T-helper 1 cell treated with Interleukin-12 subunit alpha and Interleukin-12 subunit beta and Interleukin-4 antibody, amounts not matched to agents 30 ng/mL and 1 ng/mL, for 36 hours (primary cell): ENCODE measurements at regions not wholly inside any gene's neighbourhood (a gene's known extent, or its start where the extent isn't known, plus 50 kb on each side); places are given as distances from the start of the nearest gene placed in this dataset.
"Not testable (repeated sequence)": the region's sequence is repeated elsewhere in the genome, so short reads cannot be mapped to it uniquely, and the experiment has no call there.

Source experiments
- intact Hi-C: fragments of 100-400 bp; cut with micrococcal nuclease; formaldehyde crosslinking; loops from one replicate; pipeline ENCODE4 v1.15.1; 2024

DNA sequence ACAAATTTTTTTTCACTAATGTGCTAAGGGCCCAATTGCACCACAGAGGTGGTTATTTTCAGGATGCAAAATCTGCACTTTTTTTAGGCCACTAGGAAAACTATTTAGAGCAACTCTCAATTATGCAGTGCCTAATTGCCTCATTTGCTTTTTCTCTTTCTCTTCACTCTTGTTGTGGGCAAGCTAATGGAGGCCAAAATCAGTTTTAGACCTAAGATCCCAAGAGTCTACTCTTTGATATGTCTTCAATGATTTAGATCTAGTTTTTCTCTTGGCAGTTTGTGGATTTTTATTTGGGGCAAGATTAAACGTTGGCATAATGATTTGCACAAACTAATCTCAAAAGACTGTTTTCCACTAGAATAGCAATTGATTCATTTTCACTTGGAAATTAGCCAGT lies 1996.9 kb downstream of the LRRC4C start:
- intact Hi-C loops, result loop anchor here (10.0 kb wide), 1 partner anchor 62 kb away; no protein-coding TSS in a partner anchor

DNA sequence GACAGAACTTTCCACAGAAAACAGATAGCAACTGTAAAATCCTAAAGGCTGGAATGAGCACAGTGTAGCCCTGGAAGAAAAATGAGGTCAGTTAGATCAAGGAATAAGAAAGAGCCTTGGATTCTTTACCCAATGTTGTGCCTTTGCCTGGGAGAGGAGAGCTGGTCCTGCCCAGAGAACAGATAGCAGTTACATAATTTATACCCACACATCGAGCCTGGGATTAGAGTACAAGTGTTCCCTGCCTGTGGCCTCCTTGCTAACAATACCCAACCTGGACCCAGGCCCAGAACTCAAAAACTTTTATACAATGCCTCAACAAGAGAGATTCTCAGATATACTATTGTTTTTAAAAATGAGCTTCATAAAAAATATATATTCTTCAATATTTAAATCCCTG lies 1998.4 kb downstream of the LRRC4C start:
- intact Hi-C loops, result loop anchor here (10.0 kb wide), 1 partner anchor 64 kb away; no protein-coding TSS in a partner anchor

DNA sequence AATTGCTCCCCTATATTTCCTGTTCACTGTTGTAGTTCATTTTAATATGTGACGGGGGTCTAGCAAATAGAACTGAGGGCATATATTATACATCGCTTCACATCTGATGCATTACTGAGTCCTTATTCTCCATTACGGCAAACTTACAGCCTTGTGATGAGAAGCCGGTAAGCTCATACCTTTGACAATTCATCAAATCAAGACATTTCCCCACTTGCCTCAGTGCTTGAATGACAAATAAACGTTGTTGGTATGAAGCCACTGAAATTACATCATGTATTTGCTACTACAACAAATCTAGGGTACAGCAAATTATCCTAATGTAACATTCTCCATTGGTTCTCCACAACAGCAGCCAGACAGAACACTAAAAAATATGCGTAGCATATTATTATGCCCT lies 1999.8 kb downstream of the LRRC4C start:
- intact Hi-C loops, result loop anchor here (10.0 kb wide), 1 partner anchor 65 kb away; no protein-coding TSS in a partner anchor

DNA sequence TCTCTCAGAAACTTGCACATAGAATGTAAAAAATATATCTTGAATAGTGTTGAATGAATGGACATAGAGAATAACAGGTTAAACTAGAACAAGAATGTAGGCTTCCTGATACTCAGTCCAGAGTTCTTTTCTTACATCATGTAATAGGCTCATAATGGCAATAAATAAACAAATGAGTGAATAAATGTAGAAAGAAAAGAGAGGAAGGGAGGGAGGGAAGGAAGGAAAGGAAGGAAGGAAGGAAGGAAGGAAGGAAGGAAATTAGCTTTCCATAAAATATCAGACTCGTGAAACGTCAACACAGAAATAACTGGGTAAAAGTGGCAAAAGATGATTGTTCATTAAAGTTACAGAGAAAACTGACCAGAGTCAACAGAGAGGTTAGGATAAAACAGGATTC lies 2001.0 kb downstream of the LRRC4C start:
- intact Hi-C loops, result no loop called here

DNA sequence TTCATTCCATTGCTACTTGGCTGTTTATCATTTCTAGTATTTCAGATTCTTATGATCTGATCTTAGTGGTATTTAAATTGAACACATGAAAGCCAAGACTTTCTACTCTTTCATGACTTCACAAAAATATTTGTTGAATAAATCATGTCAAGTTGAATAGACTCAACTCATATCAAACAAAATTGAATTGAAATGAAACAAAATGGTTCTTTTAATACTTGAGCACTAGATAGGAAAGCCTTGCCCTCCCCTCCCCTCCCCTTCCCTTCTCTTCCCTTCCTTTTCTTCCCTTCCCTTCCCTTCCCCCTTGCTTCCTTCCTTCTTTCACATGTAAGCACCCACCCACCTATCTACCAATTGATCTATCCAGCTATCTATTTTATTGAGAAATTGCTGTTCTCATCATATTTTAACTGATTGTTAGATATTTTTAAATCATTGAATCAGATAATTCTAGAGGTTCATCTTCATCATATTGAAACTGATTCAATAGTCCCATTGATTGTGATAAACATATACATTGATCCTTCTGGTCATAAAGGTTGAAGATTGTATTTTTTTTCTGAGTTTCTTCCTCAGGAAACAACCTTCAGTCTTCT lies 2015.9 kb downstream of the LRRC4C start:
- intact Hi-C loops, result no loop called here

DNA sequence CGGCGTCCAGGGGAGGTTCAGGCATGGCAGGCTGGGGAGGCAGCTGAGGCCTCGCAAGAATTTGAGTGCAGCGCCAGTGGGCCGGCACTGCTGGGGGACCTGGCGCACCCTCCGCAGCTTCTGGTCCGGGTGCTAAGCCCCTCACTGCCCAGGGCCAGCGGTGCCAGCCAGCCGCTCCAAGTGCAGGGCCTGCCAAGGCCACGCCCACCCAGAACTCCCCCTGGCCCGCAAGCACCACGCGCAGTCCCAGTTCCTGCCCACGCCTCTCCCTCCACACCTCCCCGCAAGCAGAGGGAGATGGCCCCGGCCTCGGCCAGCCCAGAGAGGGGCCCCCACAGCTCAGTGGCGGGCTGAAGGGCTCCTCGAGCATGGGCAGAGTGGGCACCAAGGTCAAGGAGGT lies 2017.3 kb downstream of the LRRC4C start:
- intact Hi-C loops, result no loop called here

DNA sequence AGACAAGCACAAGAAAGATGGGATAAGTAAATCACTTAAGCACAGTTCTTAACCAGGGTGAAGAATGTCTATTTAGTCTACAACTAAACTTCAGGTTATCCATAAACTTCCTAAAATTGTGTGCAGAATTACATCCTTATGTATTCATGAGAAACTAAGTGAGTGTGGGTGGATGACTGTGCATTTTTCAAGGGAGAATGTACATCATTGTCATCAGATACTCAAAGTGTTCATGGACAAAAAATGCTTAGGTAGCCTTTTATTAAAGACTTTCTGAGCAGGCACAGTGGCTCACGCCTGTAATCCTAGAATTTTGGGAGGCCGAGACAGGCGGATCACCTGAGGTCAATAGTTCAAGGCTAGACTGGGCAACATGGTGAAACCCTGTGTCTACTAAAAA lies 2023.8 kb downstream of the LRRC4C start:
- intact Hi-C loops, result no loop called here

DNA sequence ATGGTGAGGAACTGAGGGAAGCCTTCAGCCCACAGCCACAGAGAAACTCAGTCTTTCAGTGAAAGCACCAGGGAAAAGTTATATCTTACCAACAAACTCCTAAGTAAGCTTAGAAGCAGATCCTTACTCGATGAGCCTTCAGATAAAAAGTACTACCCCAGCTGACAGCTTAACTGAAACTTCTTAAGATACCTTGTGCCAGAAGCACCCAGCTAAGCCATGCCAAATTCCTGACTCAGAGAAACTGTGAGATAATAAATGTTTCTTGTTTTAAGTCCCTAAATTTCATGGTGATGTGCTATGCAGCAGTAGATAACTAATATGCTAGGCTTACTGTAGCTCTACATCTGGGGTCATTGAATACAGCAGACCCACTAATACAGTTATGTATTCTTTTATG lies 2025.0 kb downstream of the LRRC4C start:
- intact Hi-C loops, result no loop called here

DNA sequence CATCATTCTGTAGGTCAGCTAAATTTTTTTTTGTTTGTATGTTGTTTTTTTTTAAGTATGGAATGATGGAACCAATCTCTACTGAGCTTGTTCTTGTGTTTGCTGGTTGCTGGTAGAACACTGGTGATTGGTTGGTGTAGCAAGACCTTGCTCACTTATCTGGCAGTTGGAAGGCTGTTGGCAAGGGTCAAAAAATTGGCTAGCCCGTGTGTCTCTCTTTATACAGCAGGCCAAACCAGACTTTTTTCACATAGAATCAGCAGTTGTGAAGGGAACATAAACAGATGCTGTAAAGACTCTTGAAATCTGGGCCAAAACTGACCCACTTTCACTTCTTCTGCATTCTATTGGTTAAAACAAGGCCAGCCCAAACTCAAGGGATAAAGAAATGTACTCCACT lies 2026.5 kb downstream of the LRRC4C start:
- intact Hi-C loops, result no loop called here

DNA sequence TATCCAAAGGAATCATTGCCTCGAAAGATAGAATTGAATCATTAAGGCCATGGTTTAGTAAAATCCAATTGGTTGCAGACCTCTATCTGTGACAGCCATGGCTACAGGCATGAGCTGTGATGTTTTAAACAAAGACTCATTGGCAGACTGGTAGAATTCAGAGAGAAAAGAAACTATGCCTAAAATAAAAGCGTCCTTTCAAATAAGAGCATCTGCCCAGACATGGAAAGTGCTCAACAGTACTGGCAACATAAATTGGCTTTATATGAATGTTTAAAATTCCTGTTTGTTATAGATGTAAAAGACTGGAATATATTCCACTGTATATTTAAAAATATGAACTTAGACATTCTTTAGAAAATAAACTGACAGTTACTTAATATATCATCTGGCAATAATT lies 2034.2 kb downstream of the LRRC4C start:
- intact Hi-C loops, result no loop called here

DNA sequence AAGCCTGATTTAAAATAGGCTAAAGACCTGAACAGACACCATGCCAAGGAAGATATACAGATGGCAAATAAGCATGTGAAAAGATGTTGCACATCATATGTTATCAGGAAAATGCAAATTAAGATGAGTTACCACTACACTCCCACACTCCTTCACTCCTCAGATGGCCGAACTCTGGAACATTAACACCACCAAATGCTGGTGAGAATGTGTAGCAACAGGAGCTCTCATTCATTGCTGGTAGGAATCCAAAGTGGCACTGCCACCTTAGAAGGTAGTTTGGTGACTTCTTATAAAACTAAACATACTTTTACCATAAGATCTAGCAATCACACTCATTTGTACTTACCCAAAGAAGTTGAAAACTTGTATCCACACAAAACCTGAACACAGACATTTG lies 2047.3 kb downstream of the LRRC4C start:
- intact Hi-C loops, result loop anchor here (10.0 kb wide), 1 partner anchor 63 kb away; no protein-coding TSS in a partner anchor

DNA sequence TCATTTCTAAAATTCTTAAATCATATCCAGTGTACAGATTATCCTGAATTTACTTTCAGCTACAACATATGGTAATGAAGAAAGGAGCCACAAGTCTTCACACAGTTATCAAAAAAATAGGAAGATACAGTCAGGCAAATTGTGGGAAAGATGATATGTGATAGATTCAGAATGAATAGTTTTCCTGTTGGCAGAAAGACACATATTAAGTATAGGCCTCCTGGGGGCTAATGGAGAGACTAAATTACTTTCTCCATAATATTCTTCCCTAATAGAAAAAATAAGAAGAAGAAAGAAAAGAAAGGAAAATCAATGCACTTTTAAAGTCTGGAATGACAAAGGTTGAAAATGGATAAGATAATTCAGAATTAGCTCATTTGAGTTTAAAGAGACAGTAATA lies 2073.5 kb downstream of the LRRC4C start:
- intact Hi-C loops, result no loop called here

DNA sequence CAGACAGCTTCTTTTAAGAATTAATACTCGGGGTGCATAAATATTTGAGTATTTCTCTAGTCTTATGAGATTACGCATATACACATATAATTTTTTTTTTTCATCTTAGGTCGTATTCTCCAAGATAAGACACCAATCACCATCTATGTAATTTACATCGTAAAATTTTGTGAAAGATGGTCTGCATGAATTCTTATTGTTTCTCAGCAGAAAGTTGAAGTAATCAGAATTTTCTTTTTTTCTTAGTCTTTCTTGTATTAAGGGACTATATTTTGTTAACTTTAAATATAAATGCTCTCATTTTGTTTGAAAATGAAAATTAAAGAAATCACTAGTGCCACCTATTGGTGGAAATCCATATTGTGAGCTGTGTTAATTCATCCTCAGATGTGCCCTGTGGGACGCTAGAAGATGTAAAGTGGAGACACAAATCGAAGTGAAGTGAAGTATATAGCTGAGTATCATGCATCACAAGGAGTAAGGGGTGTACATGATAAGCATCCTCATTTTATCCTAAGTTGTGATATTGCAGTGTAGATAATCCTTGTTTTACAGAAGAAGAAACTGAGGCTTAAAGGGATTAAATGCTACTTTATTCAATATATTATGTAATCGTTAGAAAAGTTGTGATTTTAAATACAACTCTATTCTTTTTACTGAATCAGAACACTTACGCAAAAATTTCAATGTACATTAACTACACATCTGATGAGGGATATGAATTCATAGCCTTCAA lies 2084.3 kb downstream of the LRRC4C start:
- intact Hi-C loops, result loop anchor here (5.0 to 10.0 kb wide), 3 partner anchors 48 to 917 kb away; no protein-coding TSS in a partner anchor

DNA sequence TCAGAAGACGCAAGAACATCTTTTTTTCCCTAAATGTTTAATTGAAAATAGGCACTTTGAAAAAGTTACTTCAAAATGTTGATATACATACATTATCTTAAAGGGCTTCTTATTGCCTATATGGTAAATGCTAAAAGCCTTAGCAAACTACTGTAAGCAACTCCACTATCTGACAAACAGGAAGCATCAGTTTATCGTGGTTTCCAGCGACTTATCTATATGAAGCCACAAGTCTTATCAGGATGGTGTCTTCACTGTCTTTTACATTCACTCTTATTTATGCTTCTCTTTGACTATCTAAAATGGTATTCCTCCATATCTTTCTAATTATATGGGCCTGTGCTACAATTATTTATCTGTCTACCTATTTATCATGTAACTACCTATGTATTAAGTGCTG lies 2091.9 kb downstream of the LRRC4C start:
- intact Hi-C loops, result no loop called here

DNA sequence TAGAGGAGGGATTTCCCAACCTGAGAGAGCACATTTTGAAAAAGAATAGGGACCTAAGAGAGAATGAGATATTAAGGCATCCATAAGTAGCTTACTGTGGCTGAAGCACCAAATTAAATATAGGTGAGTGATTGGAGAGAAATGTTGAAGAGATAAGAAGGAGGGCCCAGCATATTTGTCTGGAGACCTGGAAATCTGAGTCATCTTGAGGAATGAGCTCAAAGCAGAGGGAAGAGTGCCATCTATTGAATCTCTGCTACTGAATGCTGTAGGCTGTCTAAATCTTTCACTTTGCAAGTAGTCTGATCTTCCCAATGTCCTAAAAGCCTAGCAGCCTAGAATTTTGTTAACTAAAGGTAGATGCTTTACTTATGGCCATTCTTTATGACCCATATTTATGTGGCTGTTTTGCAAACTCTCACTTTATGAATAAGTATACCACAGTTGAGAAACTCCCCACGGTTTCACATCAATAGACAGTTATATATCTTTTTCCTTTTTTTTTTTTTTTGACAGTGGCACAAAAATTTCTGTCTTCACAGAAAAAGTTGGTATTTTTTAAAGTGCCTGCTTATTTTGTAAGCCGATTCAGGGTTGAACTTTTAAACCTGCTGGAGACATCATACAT lies 2093.5 kb downstream of the LRRC4C start:
- intact Hi-C loops, result no loop called here

DNA sequence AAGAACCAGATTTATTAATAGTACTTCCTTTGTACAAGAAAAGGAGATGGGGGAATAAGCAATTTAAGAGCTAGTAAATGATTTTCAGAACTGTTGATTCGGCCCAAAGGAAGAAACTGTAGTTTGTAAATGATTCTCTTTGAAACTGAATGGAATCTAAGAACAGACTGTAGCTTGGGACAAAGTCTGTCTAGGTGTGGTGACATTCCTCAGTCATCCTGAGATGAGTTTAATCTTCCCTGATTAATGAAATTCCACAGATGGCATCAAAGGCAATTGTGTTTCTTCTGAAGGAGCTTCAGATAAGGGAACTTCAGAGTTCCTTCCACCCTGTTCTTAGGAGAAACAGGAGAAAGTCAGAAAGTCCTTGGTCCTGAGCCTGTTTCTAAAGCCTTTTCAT lies 2095.9 kb downstream of the LRRC4C start:
- intact Hi-C loops, result no loop called here

DNA sequence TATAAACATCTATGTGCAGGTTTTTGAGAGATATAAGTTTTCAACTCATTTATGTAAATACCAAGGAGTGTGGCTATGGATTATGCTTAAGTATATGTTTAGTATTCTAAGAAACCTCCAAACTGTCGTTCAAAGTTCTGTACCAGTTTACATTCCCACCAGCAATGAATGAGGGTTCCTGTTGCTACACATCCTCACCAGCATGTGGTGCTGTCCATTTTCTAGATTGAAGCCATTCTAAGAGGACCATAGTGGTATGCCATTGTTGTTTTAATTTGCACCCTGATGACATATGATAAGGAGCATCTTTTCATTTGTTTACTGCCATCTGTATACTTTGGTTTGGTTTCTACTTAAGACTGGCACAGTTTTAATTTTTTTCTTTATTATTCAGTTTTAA lies 2097.9 kb downstream of the LRRC4C start:
- intact Hi-C loops, result no loop called here

DNA sequence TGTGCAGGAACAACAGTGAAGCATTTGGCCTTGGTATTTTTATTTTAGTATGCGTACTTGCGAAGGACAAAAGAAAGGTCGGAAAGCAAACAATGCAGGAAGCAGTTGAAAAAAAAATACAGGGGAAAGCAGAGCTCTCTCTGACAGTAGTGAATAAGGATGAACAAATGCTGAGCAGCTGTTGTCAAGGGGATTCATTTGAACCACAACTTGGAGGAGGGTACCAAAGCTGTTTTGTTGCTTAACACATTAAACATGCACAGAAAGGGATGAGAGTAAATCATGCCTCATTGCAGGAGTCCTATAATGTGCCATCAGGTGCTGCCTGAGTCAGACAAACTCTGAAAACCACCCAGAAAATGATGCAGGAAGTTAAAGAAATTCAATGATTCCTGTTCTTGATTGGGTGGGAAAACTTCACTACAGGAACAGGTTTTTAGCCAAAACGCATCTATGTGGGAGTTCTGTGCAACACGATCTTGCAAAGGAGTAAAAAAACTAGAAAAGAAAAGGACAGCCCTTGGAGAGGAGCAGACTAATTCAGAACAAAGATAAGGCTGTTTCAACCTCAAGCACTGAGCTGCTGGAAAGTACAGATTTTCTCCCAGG lies 2113.5 kb downstream of the LRRC4C start:
- intact Hi-C loops, result no loop called here

DNA sequence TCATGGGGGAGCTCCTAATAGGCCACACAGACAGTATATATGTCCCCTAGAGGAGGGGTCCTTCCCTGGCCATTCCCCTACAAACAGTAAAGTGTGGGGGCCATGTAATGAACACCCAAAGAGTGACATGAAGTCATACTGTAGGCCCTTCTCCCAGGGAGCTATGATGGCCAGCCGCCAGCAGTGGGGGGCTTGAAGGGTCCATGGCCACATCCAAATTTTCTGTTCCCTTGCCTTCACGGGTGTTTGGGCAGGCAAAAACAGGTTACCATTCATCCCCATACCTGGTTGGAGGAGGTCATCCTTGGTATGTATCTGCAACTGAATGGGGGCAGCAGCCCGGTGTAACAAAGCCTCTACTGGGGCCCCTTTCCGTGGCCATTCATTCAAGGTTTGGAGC lies 2118.0 kb downstream of the LRRC4C start:
- intact Hi-C loops, result no loop called here

DNA sequence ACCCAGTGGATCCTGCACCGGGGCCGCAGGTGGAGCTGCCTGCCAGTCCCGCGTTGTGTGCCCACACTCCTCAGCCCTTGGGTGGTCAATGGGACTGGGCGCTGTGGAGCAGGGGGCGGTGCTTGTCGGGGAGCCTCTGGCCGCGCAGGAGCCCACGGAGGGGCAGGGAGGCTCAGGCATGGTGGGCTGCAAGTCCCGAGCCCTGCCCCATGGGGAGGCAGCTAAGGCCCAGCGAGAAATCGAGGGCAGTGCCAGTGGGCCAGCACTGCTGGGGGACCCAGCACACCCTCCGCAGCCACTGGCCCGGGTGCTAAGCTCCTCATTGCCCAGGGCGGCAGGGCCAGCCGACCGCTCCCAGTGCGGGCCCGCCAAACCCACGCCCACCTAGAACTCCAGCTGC lies 2126.4 kb downstream of the LRRC4C start:
- intact Hi-C loops, result not testable (repeated sequence)

DNA sequence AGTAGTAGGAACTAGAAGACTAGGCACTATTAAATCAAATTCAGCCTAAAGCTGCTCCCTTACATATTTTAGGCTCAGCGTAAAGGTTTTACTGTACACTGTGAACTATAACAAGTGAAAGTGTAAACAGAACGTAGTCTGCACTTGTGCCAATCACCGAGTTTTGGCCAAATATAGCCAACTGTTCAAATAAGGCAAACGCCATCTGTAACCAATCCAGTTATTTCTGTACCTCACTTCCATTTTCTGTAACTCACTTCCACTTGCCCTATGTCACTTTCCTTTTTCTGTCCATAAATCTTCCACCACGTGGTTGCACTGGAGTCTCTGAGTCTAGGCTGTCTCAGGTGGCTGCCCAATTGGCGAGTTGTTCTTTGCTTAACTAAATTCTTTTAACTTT lies 2132.2 kb downstream of the LRRC4C start:
- intact Hi-C loops, result loop anchor here (5.0 kb wide), 1 partner anchor 50 kb away; no protein-coding TSS in a partner anchor

DNA sequence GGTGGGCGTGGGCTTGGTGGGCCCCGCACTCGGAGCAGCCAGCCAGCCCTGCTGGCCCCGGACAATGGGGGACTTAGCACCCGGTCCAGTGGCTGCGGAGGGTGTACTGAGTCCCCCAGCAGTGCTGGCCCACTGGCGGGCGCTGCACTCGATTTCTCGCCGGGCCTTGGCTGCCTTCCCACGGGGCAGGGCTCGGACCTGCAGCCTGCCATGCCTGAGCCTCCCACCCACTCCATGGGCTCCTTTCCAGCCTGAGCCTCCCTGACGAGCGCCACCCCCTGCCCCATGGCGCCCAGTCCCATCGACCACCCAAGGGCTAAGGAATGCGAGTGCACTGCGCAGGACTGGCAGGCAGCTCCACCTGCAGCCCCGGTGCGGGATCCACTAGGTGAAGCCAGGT lies 2147.6 kb downstream of the LRRC4C start:
- intact Hi-C loops, result not testable (repeated sequence)
